ELF-1 (cell line): ENCODE measurements at regions not wholly inside any gene's neighbourhood (a gene's known extent, or its start where the extent isn't known, plus 50 kb on each side); places are given as distances from the start of the nearest gene placed in this dataset.

Source experiments
- DNase-seq: peaks from one replicate; pipeline ENCODE4 v3.0.0-alpha.2; 2016; ENCODE audit warnings: low read depth, low spot score

DNA sequence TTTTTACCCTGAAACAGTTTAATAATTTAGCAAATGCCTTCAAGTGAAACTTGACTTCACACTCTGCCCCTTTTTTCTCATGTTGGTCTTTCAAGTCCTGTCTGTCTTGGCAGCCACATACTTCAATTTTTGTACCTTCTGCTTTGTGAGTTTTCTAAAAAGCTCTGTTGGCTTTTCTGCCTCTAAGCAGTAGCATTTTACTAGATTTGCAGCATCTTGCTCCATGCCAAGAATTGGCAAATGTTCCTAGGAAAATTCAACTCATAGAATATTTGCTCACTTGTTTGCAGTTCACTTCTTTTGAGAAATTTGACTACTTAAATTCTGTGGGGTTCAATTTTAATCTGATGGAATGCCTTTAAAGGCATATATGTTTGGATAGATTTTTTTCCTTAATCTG lies 59.2 kb downstream of the FAM47A start:
- no peak for DNase-seq

DNA sequence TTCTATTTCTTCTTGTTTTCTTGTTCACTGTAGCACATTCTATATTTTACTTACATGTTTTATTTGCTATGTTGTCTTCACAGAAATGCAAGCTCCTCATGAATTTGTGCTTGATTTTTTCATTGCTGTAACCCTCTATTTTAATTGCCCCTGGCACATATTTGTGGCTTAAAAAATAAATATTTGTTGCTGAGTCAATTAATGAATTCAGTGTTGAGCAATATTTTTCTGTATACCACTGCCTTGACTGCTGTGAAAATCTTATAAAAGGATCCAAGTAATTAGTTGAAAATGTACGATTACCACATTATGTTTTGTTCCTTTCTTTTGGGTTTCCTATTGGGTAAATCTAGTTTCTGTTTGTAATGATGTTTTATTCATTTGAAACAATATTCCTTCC lies 68.5 kb downstream of the FAM47A start:
- DNase-seq, result no peak

DNA sequence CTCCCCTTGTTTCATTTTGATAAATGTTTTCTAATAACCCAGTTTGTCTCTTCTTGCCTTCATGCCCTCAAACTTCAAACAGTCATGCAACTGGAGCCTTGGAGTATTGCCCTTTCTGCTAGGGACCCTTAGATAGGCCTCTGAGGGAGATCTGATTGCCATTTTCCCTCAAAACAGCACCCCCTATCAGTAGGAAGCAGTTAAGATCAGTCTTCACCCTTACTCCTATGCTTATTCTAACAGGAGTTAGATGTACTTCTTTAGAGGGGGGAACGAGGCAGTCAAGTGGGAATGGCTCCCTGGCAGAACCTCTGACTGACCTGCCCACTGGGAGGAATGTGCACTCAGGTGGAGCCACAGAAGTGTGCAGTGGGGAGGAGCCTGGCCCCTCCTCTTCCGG lies 74.1 kb downstream of the FAM47A start:
- peak; percentile 4 for DNase-seq

DNA sequence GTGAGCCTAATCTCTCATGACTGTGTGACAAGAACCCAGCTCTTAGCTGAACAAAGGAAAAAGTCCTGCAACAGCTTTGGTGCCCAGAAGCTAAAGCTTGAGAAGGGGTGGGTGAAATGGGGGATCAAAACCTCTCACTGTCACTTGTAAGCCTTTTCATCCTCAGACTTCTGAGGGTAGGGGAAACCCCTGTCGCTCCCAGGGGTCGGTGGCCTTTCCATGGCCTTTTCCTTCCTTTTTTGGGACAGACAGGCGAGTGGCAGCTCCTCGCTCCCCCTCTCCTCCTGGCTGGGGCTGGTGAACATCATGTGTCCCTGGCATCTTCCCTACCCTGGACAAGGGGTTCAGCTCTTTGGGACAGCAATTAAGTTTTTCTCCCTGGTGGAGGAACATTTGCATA lies 78.2 kb downstream of the FAM47A start:
- DNase-seq, result peak; percentile 72
